GM06990 (cell line): ENCODE measurements at regions not wholly inside any gene's neighbourhood (a gene's known extent, or its start where the extent isn't known, plus 50 kb on each side); places are given as distances from the start of the nearest gene placed in this dataset.

Source experiments
- DNase-seq: peaks from one replicate; pipeline ENCODE4 v3.0.0-alpha.2; 2011; ENCODE audit not compliant: insufficient read length; ENCODE audit errors: extremely low read depth
- H3K27me3 ChIP-seq: replicated peaks from 2 replicates; pipeline ENCODE4 v1.6.0; 2011; ENCODE audit warnings: low read length; ENCODE audit not compliant: control insufficient read depth, insufficient read depth
- H3K36me3 ChIP-seq: 2 replicates; pipeline ENCODE4 v1.5.1; 2011; ENCODE audit warnings: low read length; ENCODE audit not compliant: control insufficient read depth, insufficient read depth
- H3K4me3 ChIP-seq: replicated peaks from 2 replicates; pipeline ENCODE4 v1.5.1; 2011; ENCODE audit warnings: low read depth, mild to moderate bottlenecking, control low read depth, low read length
- CTCF ChIP-seq: IDR thresholded peaks from 2 replicates; pipeline ENCODE4 v1.5.1; 2011; ENCODE audit warnings: low read length, control low read depth, mild to moderate bottlenecking, inconsistent platforms; ENCODE audit not compliant: insufficient read depth, poor library complexity, severe bottlenecking

GRCh38 chrX:42678133-42678532 is 99.8 kb downstream of the PPP1R2C start:
- no peak for DNase-seq
- Histone ChIP-seq H3K4me3 (no peak overlapping the region), H3K27me3 (no peaks in the 10 kb centered on the region; the same call in 1 of the 2 replicates), H3K36me3 (no peaks in the 10 kb centered on the region)
- TF ChIP-seq CTCF, result no peak

GRCh38 chrX:42673301-42673810 is 104.6 kb downstream of the PPP1R2C start:
- no peak for DNase-seq
- no peak for TF ChIP-seq CTCF
- Histone ChIP-seq H3K27me3 (no peaks in the 10 kb centered on the region; the same call in 1 of the 2 replicates), H3K36me3 (no peaks in the 10 kb centered on the region), H3K4me3 (no peak overlapping the region)

- DNase-seq, result no peak
- H3K36me3 ChIP-seq, result no peaks in the 10 kb centered on the region
- no peak overlapping the region for H3K4me3 ChIP-seq
- TF ChIP-seq CTCF, result no peak
- H3K27me3 ChIP-seq, result no peaks in the 10 kb centered on the region
Measured at GRCh38 chrX:42664680-42665079, 113.3 kb downstream of the PPP1R2C start.

- no peaks in the 10 kb centered on the region for H3K36me3 ChIP-seq
- H3K27me3 ChIP-seq, result no peaks in the 10 kb centered on the region
- DNase-seq, result no peak
- no peak overlapping the region for H3K4me3 ChIP-seq
- no peak for TF ChIP-seq CTCF
Measured at GRCh38 chrX:42628471-42628870, 149.5 kb downstream of the PPP1R2C start.

- Histone ChIP-seq H3K36me3 (no peaks in the 10 kb centered on the region), H3K27me3 (no peaks in the 10 kb centered on the region), H3K4me3 (no peak overlapping the region)
- no peak for DNase-seq
- no peak for TF ChIP-seq CTCF
Measured at GRCh38 chrX:42627891-42628290, 150.1 kb downstream of the PPP1R2C start.

GRCh38 chrX:42624524-42624923 is 153.4 kb downstream of the PPP1R2C start:
- Histone ChIP-seq H3K36me3 (no peaks in the 10 kb centered on the region), H3K4me3 (no peak overlapping the region), H3K27me3 (no peaks in the 10 kb centered on the region)
- no peak for TF ChIP-seq CTCF
- DNase-seq, result no peak
